ENCODE measurements at regions not wholly inside any gene's neighbourhood (a gene's known extent, or its start where the extent isn't known, plus 50 kb on each side); places are given as distances from the start of the nearest gene placed in this dataset.

GRCh38 chr4:66604192-66604591, 933.9 kb upstream of the EPHA5 start:
- TF ChIP-seq SP1 (IDR thresholded peaks at IDR 0.05) (no peak), PKNOX1 (IDR thresholded peaks at IDR 0.05) (no peak), FOXK2 (IDR thresholded peaks at IDR 0.05) (no peak), FOXM1 (IDR thresholded peaks at IDR 0.05; ENCODE audit: borderline replicate concordance) (no peak), BHLHE40 (IDR thresholded peaks at IDR 0.05; ENCODE audit: borderline replicate concordance) (no peak), ELF4 (IDR thresholded peaks at IDR 0.05) (no peak), SUZ12 (IDR thresholded peaks at IDR 0.05) (no peak), HDGF (IDR thresholded peaks at IDR 0.05; ENCODE audit: borderline replicate concordance) (no peak), NFRKB (IDR thresholded peaks at IDR 0.05) (no peak), TARDBP (IDR thresholded peaks at IDR 0.05) (no peak), ZNF384 (IDR thresholded peaks at IDR 0.05) (no peak), ARNT (IDR thresholded peaks at IDR 0.05) (no peak), CTBP1 (IDR thresholded peaks at IDR 0.05; ENCODE audit: borderline replicate concordance) (no peak), LEF1 (IDR thresholded peaks at IDR 0.05; ENCODE audit: borderline replicate concordance) (no peak)
